Adrenal gland (tissue), 9 donors: ENCODE measurements at regions not wholly inside any gene's neighbourhood (a gene's known extent, or its start where the extent isn't known, plus 50 kb on each side); places are given as distances from the start of the nearest gene placed in this dataset.

ENCODE experiments used
- DNase-seq, 7 donors: peaks; one replicate each; pipeline ENCODE4 v3.0.0-alpha.2; 2019 to 2020
- H3K27ac ChIP-seq, 5 donors: fragments of 200-600 bp; sonication (generic) in 4 of 5; 1 replicate in 3 of 5; 2 replicates in 2 of 5; pipeline versions ENCODE4 v1.5.1 to v1.8.0; 2016 to 2020; ENCODE audit warnings: mild to moderate bottlenecking in 1 of 5
- H3K27me3 ChIP-seq: fragments of 200-600 bp; 2 replicates; pipeline ENCODE4 v1.8.0; 2021
- H3K36me3 ChIP-seq, 2 donors: fragments of 200-600 bp; replicated peaks in 1 of 2; 1 replicate in 1 of 2; 2 replicates in 1 of 2; pipeline versions ENCODE4 v1.5.1 to v1.8.0; 2018 to 2022
- H3K4me1 ChIP-seq, 2 donors: fragments of 200-600 bp; replicated peaks in 1 of 2; 1 replicate in 1 of 2; 2 replicates in 1 of 2; pipeline versions ENCODE4 v1.5.1 to v1.8.0; 2018 to 2021
- H3K4me3 ChIP-seq, 4 donors: fragments of 200-600 bp; sonication (generic) in 3 of 4; one replicate each; pipeline ENCODE4 v1.5.1; 2016 to 2018
- H3K9me3 ChIP-seq, 3 donors: fragments of 200-600 bp; sonication (generic) in 1 of 3; replicated peaks in 1 of 3; 1 replicate in 2 of 3; 2 replicates in 1 of 3; pipeline versions ENCODE4 v1.5.1 to v1.8.0; 2016 to 2021
- CTCF ChIP-seq, 6 experiments: fragments of 450-650 bp in 4 of 6; fragments of 200-600 bp in 2 of 6; sonication (generic) in 1 of 6; IDR thresholded peaks; 1 replicate in 5 of 6; 2 replicates in 1 of 6; pipeline versions ENCODE4 v1.5.1 to v1.8.0; 2016 to 2021; ENCODE audit warnings: antibody characterized with exemption in 6 of 6, mild to moderate bottlenecking in 2 of 6, moderate library complexity in 1 of 6
- POLR2A ChIP-seq, 2 donors: fragments of 450-650 bp; IDR thresholded peaks; one replicate each; pipeline ENCODE4 v1.6.1; 2017; ENCODE audit warnings: antibody characterized with exemption in 2 of 2, mild to moderate bottlenecking in 2 of 2, moderate library complexity in 1 of 2
- WGBS, 4 donors: extraction: QIAGEN DNeasy Blood & Tissue Kit in 2 of 4; methylation state at CpG; one replicate each; pipeline versions ENCODE4 v1.1.5 to v1.1.7; 2013 to 2017; 5-methylcytosine and 5-hydroxymethylcytosine counted together
- intact Hi-C, 2 donors: fragments of 100-400 bp; cut with DNase I; formaldehyde crosslinking; loops; one replicate each; pipeline versions ENCODE4 v1.14.1 to v1.15.0; 2022 to 2023
- donor health status: healthy with polysubstance abuse.
- donor health status: Bipolar disorder and iron deficiency.
- donor health status: DM: yes; HTN: yes; CAD: no.
- donor health status: DM: no; HTN: no; CAD: no.
- donor health status: DM: no; HTN: no; CAD: no.

DNA sequence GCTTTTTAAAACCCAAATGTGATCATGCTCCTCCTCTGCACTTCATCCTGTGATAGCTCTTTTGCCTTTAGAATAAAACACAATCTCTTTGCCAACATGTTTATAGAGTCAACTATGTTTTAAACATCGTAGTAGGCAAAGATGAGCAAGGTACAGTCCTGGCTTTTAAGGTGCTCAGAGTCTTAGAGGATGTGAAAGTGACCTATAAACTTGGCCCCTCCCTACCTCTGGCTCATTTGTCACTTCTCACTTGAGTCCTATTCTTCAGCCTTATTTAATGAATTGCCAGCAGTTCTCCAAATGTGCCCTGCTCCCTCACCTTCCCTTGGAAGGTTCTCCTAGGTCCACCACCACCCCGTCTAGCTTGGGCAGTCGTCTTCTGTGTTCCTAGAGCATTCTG lies 617.0 kb upstream of the NR5A2 start:
- Histone ChIP-seq H3K4me3 (no peak overlapping the region), H3K36me3 (no peaks in the 10 kb centered on the region), H3K9me3 (no peaks in the 10 kb centered on the region), H3K27me3 (no peaks in the 10 kb centered on the region), H3K4me1 (no peaks in the 10 kb centered on the region), H3K27ac (no peak overlapping the region)
- WGBS, 4 donors, result 62 to 79% (median 73%) methylated on average over 3 of the region's 3 CpGs
- TF ChIP-seq CTCF (IDR thresholded peaks at IDR 0.05) (no peak), POLR2A (IDR thresholded peaks at IDR 0.05) (no peak)
- no peak for DNase-seq
- intact Hi-C loops, result no loop called here

DNA sequence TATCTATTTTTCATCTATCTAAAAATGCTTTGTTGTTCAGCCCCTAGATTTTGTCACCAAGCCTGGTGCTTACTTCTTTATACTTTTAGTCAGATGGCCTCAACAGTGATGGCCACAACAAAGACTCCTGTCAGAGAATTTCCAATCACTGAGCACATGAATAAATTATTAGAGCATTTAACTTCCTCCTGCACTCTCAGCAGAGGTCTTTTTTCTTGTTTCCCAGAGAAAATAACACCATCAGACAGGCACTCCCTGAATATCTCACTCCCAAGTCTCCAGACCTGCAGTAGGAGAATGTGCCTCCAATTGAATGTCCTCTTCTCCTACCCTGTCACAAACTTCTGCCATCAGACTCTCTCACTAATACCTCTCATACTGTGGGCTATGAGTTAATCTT lies 616.0 kb upstream of the NR5A2 start:
- intact Hi-C loops, result no loop called here
- TF ChIP-seq CTCF (IDR thresholded peaks at IDR 0.05), result no peak
- TF ChIP-seq POLR2A (IDR thresholded peaks at IDR 0.05), result no peak
- Histone ChIP-seq H3K4me3 (no peak overlapping the region), H3K27me3 (no peaks in the 10 kb centered on the region), H3K36me3 (no peaks in the 10 kb centered on the region), H3K27ac (no peak overlapping the region), H3K4me1 (no peaks in the 10 kb centered on the region), H3K9me3 (no peaks in the 10 kb centered on the region)
- DNase-seq, result no peak

DNA sequence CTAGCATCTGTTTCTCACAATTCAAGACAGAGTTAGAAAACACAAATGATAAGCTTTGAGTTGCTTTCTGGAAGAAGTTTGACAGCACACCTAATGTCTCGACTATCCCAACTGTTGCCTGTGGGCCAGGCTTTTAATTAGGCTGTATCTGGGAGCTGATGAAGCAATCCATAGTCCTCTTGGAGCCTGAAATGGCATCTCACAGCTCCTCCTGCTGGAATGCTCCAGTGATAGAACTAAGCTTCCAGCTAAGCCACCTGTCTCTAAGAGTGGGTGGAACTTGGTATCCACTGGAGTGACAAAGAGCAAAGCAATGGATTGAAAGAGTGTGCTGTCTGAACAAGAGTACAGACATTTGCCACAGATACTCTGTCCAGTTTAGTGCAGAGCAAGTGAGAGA lies 605.3 kb upstream of the NR5A2 start:
- Histone ChIP-seq H3K9me3 (no peaks in the 10 kb centered on the region), H3K27me3 (no peaks in the 10 kb centered on the region), H3K36me3 (no peaks in the 10 kb centered on the region), H3K27ac (no peak overlapping the region), H3K4me3 (no peak overlapping the region), H3K4me1 (no peaks in the 10 kb centered on the region)
- 58 to 80% (median 64%) methylated on average over 1 of the region's 1 CpG for WGBS, 4 donors
- intact Hi-C loops, result no loop called here
- TF ChIP-seq CTCF (IDR thresholded peaks at IDR 0.05) (no peak), POLR2A (IDR thresholded peaks at IDR 0.05) (no peak)
- no peak for DNase-seq

- no peak overlapping the region for H3K27ac ChIP-seq
- WGBS, 4 donors, result 62 to 77% methylated on average over 4 of the region's 4 CpGs; no CpG with 5 or more reads in 2 of the 4 donors
- H3K9me3 ChIP-seq, result no peaks in the 10 kb centered on the region
- no peak overlapping the region for H3K4me3 ChIP-seq
- TF ChIP-seq CTCF (IDR thresholded peaks at IDR 0.05) (no peak), POLR2A (IDR thresholded peaks at IDR 0.05) (no peak)
- H3K27me3 ChIP-seq, result no peaks in the 10 kb centered on the region
- intact Hi-C loops, result no loop called here
- H3K36me3 ChIP-seq, result no peaks in the 10 kb centered on the region
- no peaks in the 10 kb centered on the region for H3K4me1 ChIP-seq
- DNase-seq, result no peak
Measured at GRCh38 chr1:199447906-199448305, 579.6 kb upstream of the NR5A2 start.
